Activated CD8-positive, alpha-beta memory T cell treated with anti-CD3 and anti-CD28 coated beads for 4 hours (primary cell): ENCODE measurements at regions not wholly inside any gene's neighbourhood (a gene's known extent, or its start where the extent isn't known, plus 50 kb on each side); places are given as distances from the start of the nearest gene placed in this dataset.

Experiments
- DNase-seq, 2 donors: peaks; one replicate each; pipeline ENCODE4 v3.0.0-alpha.2; 2020; ENCODE audit warnings: low read depth in 2 of 2

DNA sequence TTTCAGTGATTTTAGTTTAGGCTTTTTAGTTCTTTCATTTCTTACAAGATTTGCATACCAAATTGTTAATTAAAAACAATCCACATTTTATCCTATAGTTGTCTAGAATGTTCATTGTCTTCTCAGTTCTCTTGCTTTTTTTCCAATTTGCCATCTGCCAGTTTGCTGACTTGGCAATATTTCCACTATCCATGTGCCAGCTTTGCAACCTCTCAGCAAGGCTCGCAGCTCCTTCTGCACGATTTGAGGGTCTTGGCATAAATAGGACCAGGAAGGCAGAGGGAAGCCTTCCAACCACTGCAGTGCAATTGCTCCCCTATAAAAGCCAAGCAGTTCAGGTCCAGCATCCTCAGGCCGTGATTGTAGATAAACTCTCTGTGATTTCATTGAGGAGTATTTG, 306.8 kb upstream of the FMN2 start:
- DNase-seq: no peak

- no peak for DNase-seq
Measured at GRCh38 chr1:239785576-239785975, 306.1 kb upstream of the FMN2 start.

GRCh38 chr1:239786464-239786863, 305.2 kb upstream of the FMN2 start:
- DNase-seq: no peak

DNA sequence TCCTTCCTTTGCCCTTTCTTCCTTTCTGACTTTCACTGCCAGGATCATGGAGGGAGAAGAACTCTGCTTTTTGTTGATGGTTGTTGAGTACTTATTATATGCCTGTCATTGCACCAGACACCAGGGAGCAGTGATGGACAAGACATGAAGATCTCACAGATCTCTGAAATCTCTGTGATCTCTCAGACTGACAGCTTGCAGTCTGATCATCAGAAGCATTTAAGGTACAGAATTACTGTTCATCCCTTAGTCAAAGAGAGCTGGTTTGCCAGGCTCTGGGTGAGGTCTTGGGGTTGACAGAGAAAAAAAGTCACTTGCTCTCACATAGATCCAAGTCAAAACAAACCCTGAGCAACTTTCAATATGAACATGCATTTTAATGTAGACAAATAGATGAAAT, 299.5 kb upstream of the FMN2 start:
- no peak for DNase-seq

DNA sequence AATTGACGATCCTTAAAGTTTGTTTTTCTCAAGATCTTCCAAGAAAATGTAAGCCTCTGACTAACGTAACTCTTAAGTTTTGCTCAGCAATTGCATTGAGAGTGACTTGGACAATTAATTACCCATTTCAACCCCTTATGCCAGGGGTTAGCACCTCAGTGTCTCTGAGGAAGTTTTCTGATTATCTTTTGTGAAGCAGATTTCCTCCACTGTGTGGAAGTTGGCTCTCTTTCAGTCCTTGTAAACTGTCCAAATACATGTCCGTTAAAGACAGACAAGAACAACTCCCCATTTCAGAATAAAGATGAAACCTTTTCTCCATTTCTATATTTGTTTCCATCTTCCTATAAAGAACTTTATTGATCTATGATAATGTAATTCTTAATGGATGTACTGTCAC, 296.4 kb upstream of the FMN2 start:
- no peak for DNase-seq

GRCh38 chr1:239799617-239800016, 292.1 kb upstream of the FMN2 start:
- no peak for DNase-seq

- DNase-seq: no peak
Measured at GRCh38 chr1:239800861-239801260, 290.8 kb upstream of the FMN2 start.

- DNase-seq: no peak
Measured at GRCh38 chr1:239802275-239802674, 289.4 kb upstream of the FMN2 start.

DNA sequence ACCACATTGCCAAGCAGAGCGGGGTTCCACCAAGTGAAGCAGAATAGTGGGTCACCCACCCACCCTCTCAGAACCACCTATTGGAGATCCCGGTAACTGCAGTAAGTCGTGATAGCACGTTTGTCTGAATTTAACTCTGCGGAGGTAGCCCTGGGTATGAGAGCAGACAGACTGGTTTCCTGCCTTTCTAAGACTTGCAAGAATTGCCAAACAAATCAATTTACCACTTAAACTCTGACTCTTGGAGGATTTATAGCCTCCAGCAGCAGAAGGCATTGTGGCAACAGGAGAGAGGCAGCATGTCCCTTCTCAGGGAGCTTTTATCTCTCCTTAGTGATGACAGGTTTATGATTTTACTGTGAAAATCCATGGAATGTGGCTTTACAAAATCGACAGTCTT, 287.9 kb upstream of the FMN2 start:
- DNase-seq: no peak

- no peak for DNase-seq
Measured at GRCh38 chr1:239804266-239804665, 287.4 kb upstream of the FMN2 start.

DNA sequence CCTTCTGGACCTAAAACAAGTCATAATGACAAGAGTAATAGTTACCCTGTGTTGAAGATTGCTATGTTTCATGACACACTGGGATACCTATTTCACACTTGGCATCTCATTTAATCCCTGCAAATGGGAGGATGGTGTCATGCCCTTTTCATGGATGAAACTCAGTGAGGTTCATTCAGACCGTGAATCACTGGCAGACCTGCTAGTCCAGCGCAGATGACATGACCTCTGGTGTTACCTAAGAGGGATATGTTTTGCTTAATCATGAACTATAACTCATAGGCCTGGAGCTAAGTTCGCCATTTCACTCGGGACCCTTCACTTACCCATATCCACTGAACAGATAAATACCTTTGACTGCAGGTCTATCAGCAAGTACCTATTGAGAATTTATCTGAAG, 286.6 kb upstream of the FMN2 start:
- no peak for DNase-seq

GRCh38 chr1:239805851-239806772, 285.6 kb upstream of the FMN2 start:
- DNase-seq: no peak

GRCh38 chr1:239806897-239807296, 284.8 kb upstream of the FMN2 start:
- no peak for DNase-seq

DNA sequence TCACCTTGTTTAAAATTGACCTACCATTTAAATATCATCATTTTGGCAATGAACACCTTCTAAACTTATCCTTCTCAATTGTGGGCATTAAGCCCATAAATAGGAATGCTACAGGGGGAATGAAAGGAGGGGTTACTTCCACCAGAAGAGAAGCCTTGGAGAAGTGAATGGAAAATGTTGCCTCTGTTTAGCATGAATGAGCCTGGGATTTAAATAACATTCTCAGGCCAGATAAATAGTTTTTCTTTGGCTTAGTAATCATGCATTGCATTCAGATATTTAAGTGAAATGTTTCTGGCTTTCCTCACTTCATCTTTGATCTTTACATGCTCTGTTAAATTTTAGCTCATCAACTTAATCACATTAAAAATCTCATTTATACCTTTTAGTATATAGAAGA, 284.3 kb upstream of the FMN2 start:
- DNase-seq: no peak

- DNase-seq: no peak
Measured at GRCh38 chr1:239810061-239810481, 281.6 kb upstream of the FMN2 start.

- no peak for DNase-seq
Measured at GRCh38 chr1:239811211-239811885, 280.3 kb upstream of the FMN2 start.

GRCh38 chr1:239812580-239812979, 279.1 kb upstream of the FMN2 start:
- DNase-seq: no peak

GRCh38 chr1:239814306-239814881, 277.3 kb upstream of the FMN2 start:
- no peak for DNase-seq

- DNase-seq: no peak
Measured at GRCh38 chr1:239815074-239815473, 276.6 kb upstream of the FMN2 start.

- DNase-seq: no peak
Measured at GRCh38 chr1:239816081-239816782, 275.5 kb upstream of the FMN2 start.

- no peak for DNase-seq
Measured at GRCh38 chr1:239817276-239817675, 274.4 kb upstream of the FMN2 start.

- no peak for DNase-seq
Measured at GRCh38 chr1:239817801-239818200, 273.9 kb upstream of the FMN2 start.
